ENCODE measurements at regions not wholly inside any gene's neighbourhood (a gene's known extent, or its start where the extent isn't known, plus 50 kb on each side); places are given as distances from the start of the nearest gene placed in this dataset.
A peak's percentile ranks its signal among the peaks of the same experiment; 100 is the strongest.

GRCh38 chr5:124439609-124440008 lies 306.8 kb downstream of the ZNF608 start:
- H3K27ac ChIP-seq: no peak overlapping the region

DNA sequence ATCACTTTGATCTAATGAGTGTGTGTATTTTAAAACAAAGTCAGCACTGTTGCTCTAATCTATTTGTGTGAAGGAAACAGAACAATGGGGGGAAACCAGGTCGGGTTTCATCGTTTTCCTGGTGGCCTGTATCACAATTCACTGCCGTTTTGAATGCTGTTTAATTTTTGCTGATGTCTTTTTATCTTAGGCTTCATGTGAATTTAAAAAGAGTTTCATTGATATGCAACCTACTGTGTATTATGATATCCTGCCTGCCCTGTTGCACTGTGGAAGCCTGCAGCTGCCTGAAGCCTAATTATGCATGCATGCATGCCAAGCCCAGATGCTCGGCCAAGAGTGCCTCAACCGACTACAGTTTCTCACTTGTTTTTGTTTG lies 307.5 kb downstream of the ZNF608 start:
- ATAC-seq: no peak
- no peaks in the 10 kb centered on the region for H3K4me1 ChIP-seq
- no peak overlapping the region for H3K27ac ChIP-seq
- FAIRE-seq: no peak
- no peaks in the 10 kb centered on the region for H3K36me3 ChIP-seq
- TF ChIP-seq, protein P1, sequence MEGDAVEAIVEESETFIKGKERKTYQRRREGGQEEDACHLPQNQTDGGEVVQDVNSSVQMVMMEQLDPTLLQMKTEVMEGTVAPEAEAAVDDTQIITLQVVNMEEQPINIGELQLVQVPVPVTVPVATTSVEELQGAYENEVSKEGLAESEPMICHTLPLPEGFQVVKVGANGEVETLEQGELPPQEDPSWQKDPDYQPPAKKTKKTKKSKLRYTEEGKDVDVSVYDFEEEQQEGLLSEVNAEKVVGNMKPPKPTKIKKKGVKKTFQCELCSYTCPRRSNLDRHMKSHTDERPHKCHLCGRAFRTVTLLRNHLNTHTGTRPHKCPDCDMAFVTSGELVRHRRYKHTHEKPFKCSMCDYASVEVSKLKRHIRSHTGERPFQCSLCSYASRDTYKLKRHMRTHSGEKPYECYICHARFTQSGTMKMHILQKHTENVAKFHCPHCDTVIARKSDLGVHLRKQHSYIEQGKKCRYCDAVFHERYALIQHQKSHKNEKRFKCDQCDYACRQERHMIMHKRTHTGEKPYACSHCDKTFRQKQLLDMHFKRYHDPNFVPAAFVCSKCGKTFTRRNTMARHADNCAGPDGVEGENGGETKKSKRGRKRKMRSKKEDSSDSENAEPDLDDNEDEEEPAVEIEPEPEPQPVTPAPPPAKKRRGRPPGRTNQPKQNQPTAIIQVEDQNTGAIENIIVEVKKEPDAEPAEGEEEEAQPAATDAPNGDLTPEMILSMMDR (IDR thresholded peaks at IDR 0.05): no peak
- H3K9me3 ChIP-seq: peaks cover 0 to 4% (median 0%) of the 10 kb centered on the region in 4 donors
- no peak for DNase-seq
- intact Hi-C loops (cut with DNase I): no loop called here
- WGBS, 2 donors: 54 to 55% methylated on average over 5 of the region's 5 CpGs
- H3K27me3 ChIP-seq: no peaks in the 10 kb centered on the region
- H3K4me3 ChIP-seq: no peak overlapping the region

More at GRCh38 chr5:124439609-124440008, 306.8 kb downstream of the ZNF608 start:
- Histone ChIP-seq H3K27me3 (no peaks in the 10 kb centered on the region), H3K4me1 (no peaks in the 10 kb centered on the region), H3K9me3 (no peaks in the 10 kb centered on the region), H3K4me3 (no peak overlapping the region), H3K36me3 (no peaks in the 10 kb centered on the region)
- ATAC-seq (no peak), DNase-seq (no peak), FAIRE-seq (no peak)
- TF ChIP-seq, protein P1 (IDR thresholded peaks at IDR 0.05): no peak
- intact Hi-C loops (cut with DNase I): no loop called here
- WGBS, 2 donors: 95% methylated on average over 3 of the region's 3 CpGs

- H3K36me3 ChIP-seq: no peaks in the 10 kb centered on the region
- no peaks in the 10 kb centered on the region for H3K27me3 ChIP-seq
- no peak overlapping the region for H3K27ac ChIP-seq
- peaks cover 0 to 4% (median 0%) of the 10 kb centered on the region in 4 donors for H3K9me3 ChIP-seq
- TF ChIP-seq, protein P1 (IDR thresholded peaks at IDR 0.05): no peak
- no peaks in the 10 kb centered on the region for H3K4me1 ChIP-seq
- no peak for FAIRE-seq
- ATAC-seq: no peak
- no peak overlapping the region for H3K4me3 ChIP-seq
- intact Hi-C loops (cut with DNase I): no loop called here
- 87 to 90% methylated on average over 14 of the region's 14 CpGs for WGBS, 2 donors
- DNase-seq: no peak
Observed at GRCh38 chr5:124438026-124438902, 308.2 kb downstream of the ZNF608 start.

DNA sequence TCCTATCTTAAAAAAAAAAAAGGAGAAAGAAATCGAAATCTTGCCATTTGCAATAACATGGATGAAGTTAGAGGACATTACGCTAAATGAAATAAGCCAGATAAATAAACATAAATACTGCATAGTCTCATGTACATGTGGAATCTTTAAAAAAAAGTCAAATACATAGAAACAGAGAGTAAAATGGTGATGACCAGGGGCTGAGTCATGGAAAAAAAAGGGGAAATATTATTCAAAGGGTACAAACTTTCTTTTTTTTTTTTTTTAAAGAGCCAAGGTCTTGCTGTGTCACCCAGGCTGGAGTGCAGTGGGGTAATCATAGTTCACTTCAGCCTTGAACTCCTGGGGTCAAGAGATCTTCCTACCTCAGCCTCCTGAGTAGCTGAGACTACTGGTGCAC lies 310.1 kb downstream of the ZNF608 start:
- Histone ChIP-seq H3K36me3 (no peaks in the 10 kb centered on the region), H3K9me3 (peaks cover 0 to 4% (median 0%) of the 10 kb centered on the region in 4 donors), H3K4me3 (no peak overlapping the region), H3K4me1 (no peaks in the 10 kb centered on the region), H3K27ac (no peak overlapping the region), H3K27me3 (no peaks in the 10 kb centered on the region)
- no peak for ATAC-seq
- TF ChIP-seq, protein P1 (IDR thresholded peaks at IDR 0.05): no peak
- DNase-seq: no peak
- 86 to 93% methylated on average over 2 of the region's 2 CpGs for WGBS, 2 donors
- FAIRE-seq: no peak
- intact Hi-C loops (cut with DNase I): no loop called here

- 94 to 98% methylated on average over 1 of the region's 1 CpG for WGBS, 2 donors
Observed at GRCh38 chr5:124433170-124433569, 313.3 kb downstream of the ZNF608 start.

More at GRCh38 chr5:124433170-124433569, 313.3 kb downstream of the ZNF608 start:
- ATAC-seq (no peak), DNase-seq (no peak), FAIRE-seq (peak; percentile 37)
- TF ChIP-seq, protein P1 (IDR thresholded peaks at IDR 0.05): no peak
- Histone ChIP-seq H3K9me3 (peaks cover 0 to 4% (median 0%) of the 10 kb centered on the region in 4 donors), H3K36me3 (no peaks in the 10 kb centered on the region), H3K27me3 (no peaks in the 10 kb centered on the region), H3K4me3 (no peak overlapping the region), H3K4me1 (no peaks in the 10 kb centered on the region), H3K27ac (no peak overlapping the region)
- intact Hi-C loops (cut with DNase I): no loop called here
